Vagina (tissue), 2 donors: ENCODE measurements at regions not wholly inside any gene's neighbourhood (a gene's known extent, or its start where the extent isn't known, plus 50 kb on each side); places are given as distances from the start of the nearest gene placed in this dataset.

Source experiments
- DNase-seq, 2 donors: peaks; one replicate each; pipeline ENCODE4 v3.0.0-alpha.2; 2017; ENCODE audit errors: extremely low spot score in 2 of 2
- H3K27ac ChIP-seq: fragments of 200-600 bp; sonication (generic); one replicate; pipeline ENCODE4 v1.5.1; 2019
- H3K27me3 ChIP-seq: fragments of 200-600 bp; sonication (generic); one replicate; pipeline ENCODE4 v1.5.1; 2019
- H3K36me3 ChIP-seq, 2 donors: fragments of 200-600 bp; sonication (generic); one replicate each; pipeline ENCODE4 v1.5.1; 2017 to 2019
- H3K4me1 ChIP-seq: fragments of 200-600 bp; sonication (generic); one replicate; pipeline ENCODE4 v1.5.1; 2019
- H3K4me3 ChIP-seq, 2 donors: fragments of 200-600 bp; sonication (generic); 1 replicate in 1 of 2; 2 replicates in 1 of 2; pipeline ENCODE4 v1.5.1; 2016 to 2019
- H3K9me3 ChIP-seq: fragments of 200-600 bp; sonication (generic); one replicate; pipeline ENCODE4 v1.5.1; 2019
- CTCF ChIP-seq, 3 experiments: fragments of 450-650 bp in 2 of 3; fragments of 200-600 bp in 1 of 3; sonication (generic) in 1 of 3; IDR thresholded peaks; one replicate each; pipeline ENCODE4 v1.5.1; 2017 to 2019; ENCODE audit warnings: antibody characterized with exemption in 3 of 3, mild to moderate bottlenecking in 2 of 3, moderate library complexity in 2 of 3
- POLR2A ChIP-seq, 2 donors: fragments of 450-650 bp; IDR thresholded peaks; one replicate each; pipeline ENCODE4 v1.6.1; 2017; ENCODE audit warnings: antibody characterized with exemption in 2 of 2, mild to moderate bottlenecking in 2 of 2, moderate library complexity in 2 of 2
- POLR2AphosphoS5 ChIP-seq, 2 donors: sonication (generic); formaldehyde crosslinking; IDR thresholded peaks; one replicate each; pipeline ENCODE4 v1.9.0; 2017; ENCODE audit warnings: antibody characterized with exemption in 2 of 2, mild to moderate bottlenecking in 2 of 2, low read depth in 1 of 2; ENCODE audit not compliant: insufficient read depth in 1 of 2
- intact Hi-C: fragments of 100-400 bp; cut with DNase I; formaldehyde crosslinking; loops from one replicate; pipeline ENCODE4 v1.15.1; 2023

- no peaks in the 10 kb centered on the region for H3K27me3 ChIP-seq
- no peak for TF ChIP-seq CTCF (IDR thresholded peaks at IDR 0.05)
- no peak for TF ChIP-seq POLR2AphosphoS5 (IDR thresholded peaks at IDR 0.05; ENCODE audit: insufficient read depth in 1 of 2, low read depth in 1 of 2)
- no peak for TF ChIP-seq POLR2A (IDR thresholded peaks at IDR 0.05)
- intact Hi-C loops, result no loop called here
These were observed 238.3 kb upstream of the SDK2 start for GRCh38 chr17:73882590-73882989.

GRCh38 chr17:73883175-73883574 is 238.9 kb upstream of the SDK2 start:
- no peaks in the 10 kb centered on the region for H3K36me3 ChIP-seq
- DNase-seq, result no peak
- H3K27me3 ChIP-seq, result no peaks in the 10 kb centered on the region
- intact Hi-C loops, result no loop called here
- H3K4me1 ChIP-seq, result no peaks in the 10 kb centered on the region
- TF ChIP-seq POLR2AphosphoS5 (IDR thresholded peaks at IDR 0.05; ENCODE audit: insufficient read depth in 1 of 2, low read depth in 1 of 2) (no peak), CTCF (IDR thresholded peaks at IDR 0.05) (no peak), POLR2A (IDR thresholded peaks at IDR 0.05) (no peak)
- no peak overlapping the region for H3K27ac ChIP-seq
- H3K9me3 ChIP-seq, result no peaks in the 10 kb centered on the region
- H3K4me3 ChIP-seq, result no peak overlapping the region

More at GRCh38 chr17:73882590-73882989, 238.3 kb upstream of the SDK2 start:
- DNase-seq, result no peak
- Histone ChIP-seq H3K9me3 (no peaks in the 10 kb centered on the region), H3K36me3 (no peaks in the 10 kb centered on the region), H3K4me3 (no peak overlapping the region), H3K4me1 (no peaks in the 10 kb centered on the region), H3K27ac (no peak overlapping the region)

GRCh38 chr17:73887739-73888138 is 243.5 kb upstream of the SDK2 start:
- intact Hi-C loops, result no loop called here
- no peak for DNase-seq
- H3K4me3 ChIP-seq, result no peak overlapping the region
- no peaks in the 10 kb centered on the region for H3K36me3 ChIP-seq
- TF ChIP-seq POLR2AphosphoS5 (IDR thresholded peaks at IDR 0.05; ENCODE audit: insufficient read depth in 1 of 2, low read depth in 1 of 2) (no peak), POLR2A (IDR thresholded peaks at IDR 0.05) (no peak), CTCF (IDR thresholded peaks at IDR 0.05) (no peak)
- H3K27ac ChIP-seq, result no peak overlapping the region
- no peaks in the 10 kb centered on the region for H3K9me3 ChIP-seq
- H3K4me1 ChIP-seq, result no peaks in the 10 kb centered on the region
- H3K27me3 ChIP-seq, result no peaks in the 10 kb centered on the region

- Histone ChIP-seq H3K27ac (no peak overlapping the region), H3K27me3 (no peaks in the 10 kb centered on the region), H3K4me3 (no peak overlapping the region), H3K9me3 (no peaks in the 10 kb centered on the region), H3K36me3 (no peaks in the 10 kb centered on the region), H3K4me1 (no peaks in the 10 kb centered on the region)
- intact Hi-C loops, result no loop called here
- DNase-seq, result no peak
- TF ChIP-seq POLR2A (IDR thresholded peaks at IDR 0.05), result no peak
These were observed 244.6 kb upstream of the SDK2 start for GRCh38 chr17:73888862-73889261.

GRCh38 chr17:73889439-73889838 is 245.2 kb upstream of the SDK2 start:
- intact Hi-C loops, result no loop called here

More at GRCh38 chr17:73889439-73889838, 245.2 kb upstream of the SDK2 start:
- no peak overlapping the region for H3K27ac ChIP-seq
- no peaks in the 10 kb centered on the region for H3K36me3 ChIP-seq
- H3K4me3 ChIP-seq, result no peak overlapping the region
- TF ChIP-seq POLR2A (IDR thresholded peaks at IDR 0.05) (no peak), POLR2AphosphoS5 (IDR thresholded peaks at IDR 0.05; ENCODE audit: insufficient read depth in 1 of 2, low read depth in 1 of 2) (no peak), CTCF (IDR thresholded peaks at IDR 0.05) (no peak)
- H3K27me3 ChIP-seq, result no peaks in the 10 kb centered on the region
- DNase-seq, result no peak
- no peaks in the 10 kb centered on the region for H3K9me3 ChIP-seq
- no peaks in the 10 kb centered on the region for H3K4me1 ChIP-seq
